Fibroblast of villous mesenchyme (primary cell): ENCODE measurements at regions not wholly inside any gene's neighbourhood (a gene's known extent, or its start where the extent isn't known, plus 50 kb on each side); places are given as distances from the start of the nearest gene placed in this dataset.

ENCODE experiments used
- DNase-seq: peaks from one replicate; pipeline ENCODE4 v3.0.0-alpha.2; 2010; ENCODE audit warnings: low read depth
- H3K4me3 ChIP-seq: 2 replicates; pipeline ENCODE4 v1.5.1; 2011; ENCODE audit warnings: low read depth, mild to moderate bottlenecking, low read length
- TF ChIP-seq, protein P1 (sequence below): IDR thresholded peaks from 2 replicates; pipeline ENCODE4 v1.5.1; 2012; ENCODE audit warnings: low read depth, mild to moderate bottlenecking, low read length; ENCODE audit not compliant: insufficient read depth

DNA sequence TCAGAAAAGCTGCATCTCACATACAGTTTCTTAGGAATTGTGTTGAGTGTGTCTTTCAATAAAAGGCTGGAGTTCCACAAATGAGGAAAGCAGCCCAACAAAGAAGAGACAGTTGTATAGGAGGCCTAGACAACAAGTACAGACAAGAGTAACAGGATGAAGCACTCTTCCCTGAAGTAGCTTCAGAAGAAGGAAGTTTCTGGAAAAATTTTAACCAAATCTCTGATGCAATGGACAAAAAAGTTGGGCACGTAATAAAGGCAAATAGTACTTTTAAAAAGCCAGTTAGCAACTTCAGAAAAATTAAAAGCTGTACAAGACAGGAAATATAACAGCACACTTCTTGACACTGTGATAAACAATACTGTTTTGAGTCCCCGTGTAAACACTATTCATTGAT is 134.1 kb upstream of the PLEKHG7 start:
- TF ChIP-seq, protein P1, sequence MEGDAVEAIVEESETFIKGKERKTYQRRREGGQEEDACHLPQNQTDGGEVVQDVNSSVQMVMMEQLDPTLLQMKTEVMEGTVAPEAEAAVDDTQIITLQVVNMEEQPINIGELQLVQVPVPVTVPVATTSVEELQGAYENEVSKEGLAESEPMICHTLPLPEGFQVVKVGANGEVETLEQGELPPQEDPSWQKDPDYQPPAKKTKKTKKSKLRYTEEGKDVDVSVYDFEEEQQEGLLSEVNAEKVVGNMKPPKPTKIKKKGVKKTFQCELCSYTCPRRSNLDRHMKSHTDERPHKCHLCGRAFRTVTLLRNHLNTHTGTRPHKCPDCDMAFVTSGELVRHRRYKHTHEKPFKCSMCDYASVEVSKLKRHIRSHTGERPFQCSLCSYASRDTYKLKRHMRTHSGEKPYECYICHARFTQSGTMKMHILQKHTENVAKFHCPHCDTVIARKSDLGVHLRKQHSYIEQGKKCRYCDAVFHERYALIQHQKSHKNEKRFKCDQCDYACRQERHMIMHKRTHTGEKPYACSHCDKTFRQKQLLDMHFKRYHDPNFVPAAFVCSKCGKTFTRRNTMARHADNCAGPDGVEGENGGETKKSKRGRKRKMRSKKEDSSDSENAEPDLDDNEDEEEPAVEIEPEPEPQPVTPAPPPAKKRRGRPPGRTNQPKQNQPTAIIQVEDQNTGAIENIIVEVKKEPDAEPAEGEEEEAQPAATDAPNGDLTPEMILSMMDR = no peak
- DNase-seq = no peak
- H3K4me3 ChIP-seq = no peak overlapping the region

DNA sequence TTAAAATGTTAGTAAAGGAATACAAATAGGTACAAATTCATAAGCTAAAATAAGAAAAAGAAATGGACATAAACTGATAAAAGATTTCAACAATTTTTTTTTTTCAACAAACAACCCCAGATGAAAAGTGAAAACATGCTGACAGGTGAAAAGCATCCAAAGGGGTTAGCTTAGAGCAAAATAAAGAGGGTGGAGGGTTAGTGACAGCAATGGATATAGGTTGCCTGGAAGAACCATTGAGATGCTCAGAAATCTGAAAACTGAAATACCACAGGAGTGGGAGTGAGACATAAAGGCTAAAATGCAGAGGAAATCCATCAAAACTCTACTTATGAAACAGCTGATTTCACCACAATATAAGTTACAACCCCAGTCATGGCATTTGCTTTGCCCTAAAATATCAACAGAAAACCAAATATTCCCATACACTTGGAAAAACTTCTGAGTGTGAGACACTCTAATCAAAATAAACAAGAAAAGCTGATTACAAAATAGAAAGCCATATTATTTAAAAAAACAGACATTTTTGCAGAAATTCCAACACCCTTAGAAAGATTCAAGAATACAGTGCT is 136.3 kb upstream of the PLEKHG7 start:
- peak; percentile 18 for DNase-seq
- TF ChIP-seq, protein P1 = no peak

DNA sequence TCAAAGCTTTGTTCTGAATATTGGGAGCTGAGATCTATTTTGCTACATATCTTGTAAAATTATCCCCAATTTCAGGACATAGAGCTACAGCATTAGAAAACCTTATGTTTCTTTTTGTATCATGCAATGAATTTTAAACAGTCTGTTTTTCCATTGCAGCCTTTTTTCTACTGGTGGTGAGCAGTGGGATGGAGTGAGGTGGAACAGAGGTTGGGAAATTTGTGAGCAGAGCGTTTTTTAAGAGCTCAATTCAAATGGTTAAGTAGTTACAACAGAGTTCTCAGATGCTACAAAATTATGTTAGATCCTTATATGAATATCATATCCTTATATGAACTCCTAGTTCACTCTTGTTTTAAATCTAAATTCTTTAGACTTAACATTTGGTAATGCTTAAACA is 139.0 kb upstream of the PLEKHG7 start:
- H3K4me3 ChIP-seq = no peak overlapping the region
- TF ChIP-seq, protein P1 = no peak
- peak; percentile 11 for DNase-seq

More for the DNA sequence above, 136.3 kb upstream of the PLEKHG7 start:
- H3K4me3 ChIP-seq = no peak overlapping the region

DNA sequence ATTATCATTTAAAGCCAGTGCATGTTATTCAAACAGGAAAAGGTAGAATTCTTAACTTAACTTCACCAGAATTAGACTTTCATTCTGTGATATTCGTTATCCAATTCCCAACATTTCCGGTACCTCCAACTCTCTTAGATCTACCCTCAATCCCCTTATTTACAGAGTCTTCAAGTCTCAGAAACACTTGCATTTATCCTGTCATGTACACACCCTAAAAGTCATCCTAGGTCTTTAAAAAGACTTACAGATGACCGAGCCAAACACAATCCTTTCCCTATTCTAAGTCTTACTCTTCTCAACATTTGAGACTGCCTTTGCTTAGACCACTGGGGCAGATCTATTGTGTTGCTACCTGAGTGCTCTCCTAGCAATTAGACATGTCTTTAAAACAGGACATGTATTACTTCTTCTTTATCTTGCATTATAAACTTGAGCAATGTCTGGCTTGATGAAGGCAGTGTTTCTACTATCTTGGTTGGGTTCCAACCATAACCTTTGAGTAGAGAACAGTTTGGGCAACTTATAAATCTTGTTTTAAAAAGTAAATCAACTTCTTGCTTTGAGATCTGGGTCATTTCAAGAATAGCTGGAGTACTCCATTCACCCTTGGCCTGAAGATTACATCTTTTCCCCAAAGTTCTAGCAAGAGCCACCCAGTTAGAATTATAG is 140.6 kb upstream of the PLEKHG7 start:
- TF ChIP-seq, protein P1 = no peak
- DNase-seq = no peak
- no peak overlapping the region for H3K4me3 ChIP-seq

DNA sequence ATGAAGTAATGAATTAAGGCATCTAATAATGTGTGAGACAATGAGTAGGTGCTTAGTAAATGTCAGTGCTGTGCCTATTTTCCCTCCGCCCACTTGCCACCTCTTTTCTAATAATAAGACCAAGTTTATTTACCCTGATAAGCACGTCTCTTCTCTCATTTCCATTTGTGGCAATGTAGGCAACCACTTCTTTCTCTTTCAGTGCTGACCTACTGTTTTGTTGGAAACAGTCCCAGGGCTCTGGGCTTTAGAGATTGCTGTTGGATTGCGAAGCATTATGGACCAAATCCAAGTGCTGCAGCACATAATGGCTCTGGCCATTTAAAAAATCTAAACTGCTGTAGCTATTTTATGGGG is 141.3 kb upstream of the PLEKHG7 start:
- no peak overlapping the region for H3K4me3 ChIP-seq
- TF ChIP-seq, protein P1 = no peak
- DNase-seq = peak; percentile 87

DNA sequence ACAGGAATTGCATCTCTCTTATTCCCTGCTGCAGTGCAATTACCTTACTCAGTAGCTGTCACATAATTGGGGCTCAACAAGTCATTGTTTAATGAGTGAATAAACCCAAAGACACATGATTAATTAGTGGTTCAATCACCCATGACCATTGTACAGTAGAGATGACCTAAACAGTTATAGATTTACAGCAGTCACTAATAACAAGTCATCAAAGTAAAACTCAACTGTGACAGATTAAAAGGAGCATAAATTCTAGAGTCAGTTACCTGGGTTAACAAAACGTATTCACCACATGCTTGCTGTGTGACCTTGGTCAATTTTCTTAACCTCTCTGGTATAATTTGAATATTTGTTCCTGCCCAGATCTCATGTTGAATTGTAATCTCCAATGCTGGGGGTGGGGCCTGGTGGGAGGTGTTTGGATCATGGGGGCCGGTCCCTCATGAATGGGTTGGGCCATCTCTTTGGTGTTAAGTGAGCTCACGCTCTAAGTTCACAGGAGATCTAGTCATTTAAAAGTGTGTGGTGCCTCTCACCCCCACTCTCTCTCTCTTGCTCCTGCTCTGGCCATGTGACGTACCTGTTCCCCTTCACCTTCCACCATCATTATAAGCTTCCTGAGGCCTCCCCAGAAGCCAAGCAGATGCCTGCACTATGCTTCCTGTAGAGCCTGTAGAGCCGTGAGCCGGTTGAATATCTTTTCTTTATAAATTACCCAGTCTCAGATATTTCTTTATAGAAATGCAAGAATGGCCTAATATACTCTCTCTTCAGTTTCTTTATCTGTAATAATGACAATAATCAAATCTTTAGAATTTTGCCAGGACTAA is 141.9 kb upstream of the PLEKHG7 start:
- no peak for DNase-seq
- H3K4me3 ChIP-seq = no peak overlapping the region
- TF ChIP-seq, protein P1 = no peak
